HG02571 (cell line): ENCODE measurements at regions not wholly inside any gene's neighbourhood (a gene's known extent, or its start where the extent isn't known, plus 50 kb on each side); places are given as distances from the start of the nearest gene placed in this dataset.
"Not testable (repeated sequence)": the region's sequence is repeated elsewhere in the genome, so short reads cannot be mapped to it uniquely, and the experiment has no call there.

ENCODE experiments used
- ATAC-seq: cut with Tn5 transposase; IDR thresholded peaks from one replicate; pipeline ENCODE4 v1.9.1; 2021; ENCODE audit warnings: mild to moderate bottlenecking, moderate library complexity; ENCODE audit not compliant: unreplicated experiment

DNA sequence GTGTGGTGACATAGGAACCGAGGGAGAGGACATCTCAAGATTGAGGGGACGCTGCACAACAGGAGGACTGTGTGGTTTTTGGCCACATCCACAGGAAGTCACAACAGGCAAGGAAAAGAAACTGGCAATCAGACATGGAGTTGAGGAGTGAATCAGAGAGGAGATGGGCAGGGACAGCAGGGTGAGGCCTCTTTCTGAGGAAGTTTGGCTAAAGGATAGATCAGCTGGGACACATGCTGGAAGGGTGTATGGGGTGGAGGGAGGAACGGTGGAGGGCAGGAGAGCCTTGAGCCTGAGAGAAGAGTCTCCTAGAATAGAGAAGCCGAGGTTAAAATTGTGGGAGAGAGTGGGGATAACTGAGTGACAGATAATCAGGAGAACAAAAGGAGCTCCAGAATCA, 75.1 kb upstream of the CIDEA start:
- not testable (repeated sequence) for ATAC-seq

DNA sequence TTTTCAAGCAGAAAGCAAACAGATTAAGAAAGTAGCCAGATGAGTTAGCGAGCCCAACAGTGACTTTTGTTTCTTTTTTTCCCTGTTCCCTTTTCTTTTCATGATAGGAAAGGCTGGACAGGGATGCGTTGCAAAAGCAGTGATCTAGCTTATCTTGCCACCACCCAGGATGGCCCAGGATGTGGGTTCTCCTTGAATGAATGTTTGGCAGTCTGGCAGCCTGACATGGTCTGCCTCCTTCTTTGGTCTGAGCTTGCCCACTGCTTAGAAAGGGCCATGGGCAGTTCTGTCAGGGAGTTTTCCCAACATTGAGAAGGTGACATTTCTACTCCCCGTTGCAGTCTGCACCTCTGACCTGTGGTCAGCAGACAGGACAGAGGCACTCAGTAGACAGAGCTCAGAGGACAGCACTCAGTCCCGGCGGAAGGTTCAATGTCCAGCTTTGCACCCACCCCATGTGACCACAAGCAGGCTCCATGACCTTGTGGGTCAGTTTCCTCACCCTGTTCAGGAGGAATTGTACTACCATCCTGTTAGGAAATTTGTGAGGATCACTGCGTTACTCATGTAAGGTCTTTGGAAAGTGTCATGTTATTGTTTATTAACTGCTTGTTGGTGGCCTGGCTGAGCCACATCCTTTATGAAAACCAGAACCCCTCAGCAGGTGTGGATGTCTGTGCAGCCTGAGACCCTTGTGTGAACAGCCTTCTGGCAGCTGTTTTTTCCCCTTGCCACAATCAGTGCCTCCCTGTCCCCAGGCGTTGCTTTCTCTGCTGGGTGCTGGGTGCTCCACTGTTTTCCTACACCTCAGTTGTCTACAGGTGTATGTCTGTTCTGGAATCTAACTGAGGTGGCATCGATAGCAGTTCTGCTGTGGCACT, 74.2 kb upstream of the CIDEA start:
- not testable (repeated sequence) for ATAC-seq

DNA sequence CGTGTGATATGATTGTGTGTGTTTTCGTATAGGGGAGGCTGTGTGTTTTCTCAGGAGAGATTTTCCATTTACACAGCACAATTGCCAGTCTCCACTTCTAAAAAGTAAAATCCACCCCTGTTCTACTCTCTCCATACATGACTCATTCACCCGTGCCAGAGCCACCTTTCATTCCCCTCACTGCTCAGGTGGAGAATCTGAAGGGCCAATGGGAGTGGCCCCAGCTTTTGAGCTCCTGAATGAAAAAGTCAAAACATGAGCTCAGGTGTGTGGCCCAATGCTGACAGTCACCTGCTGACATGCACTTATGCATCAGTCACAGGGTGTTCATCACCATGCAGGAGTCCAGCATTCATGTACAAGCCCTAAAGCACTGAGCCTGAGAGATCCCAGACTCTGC, 55.4 kb upstream of the CIDEA start:
- ATAC-seq, result not testable (repeated sequence)

DNA sequence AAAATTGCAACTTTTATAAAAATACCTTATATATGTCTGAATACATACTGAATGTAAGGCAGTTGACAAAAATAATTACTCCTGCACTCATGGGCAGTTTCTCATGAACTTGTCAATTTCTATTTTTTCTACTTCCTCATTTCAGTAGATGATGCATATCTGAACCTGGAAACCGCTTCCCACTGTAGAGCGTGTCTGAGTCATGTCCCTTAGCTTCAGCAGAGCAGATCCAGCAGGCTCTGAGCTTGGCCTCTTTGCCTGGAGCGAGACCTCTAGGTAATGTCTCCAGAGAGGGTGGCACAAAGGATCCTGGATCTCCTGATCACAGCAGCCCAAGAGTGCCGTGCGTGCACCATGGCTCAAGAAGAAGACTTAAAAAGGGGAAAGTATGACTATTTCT, 54.0 kb upstream of the CIDEA start:
- ATAC-seq, result peak; percentile 95
